Lower lobe of right lung (tissue), 2 donors: ENCODE measurements at regions not wholly inside any gene's neighbourhood (a gene's known extent, or its start where the extent isn't known, plus 50 kb on each side); places are given as distances from the start of the nearest gene placed in this dataset.

Source experiments
- ATAC-seq, 2 donors: fragments of 200-7000 bp; cut with Tn5 transposase; one replicate each; pipeline ENCODE4 v1.9.1; 2020 to 2022; ENCODE audit warnings: mild to moderate bottlenecking in 2 of 2, moderate library complexity in 2 of 2
- DNase-seq: peaks from one replicate; pipeline ENCODE4 v3.0.0-alpha.2; 2020
- H3K27ac ChIP-seq: fragments of 200-600 bp; one replicate; pipeline ENCODE4 v1.8.0; 2022
- H3K27me3 ChIP-seq: fragments of 200-600 bp; one replicate; pipeline ENCODE4 v1.8.0; 2022; ENCODE audit warnings: low read depth
- H3K36me3 ChIP-seq: fragments of 200-600 bp; one replicate; pipeline ENCODE4 v1.8.0; 2022; ENCODE audit warnings: mild to moderate bottlenecking
- H3K4me1 ChIP-seq: fragments of 200-600 bp; one replicate; pipeline ENCODE4 v1.8.0; 2022
- H3K4me3 ChIP-seq: fragments of 200-600 bp; one replicate; pipeline ENCODE4 v1.8.0; 2022; ENCODE audit warnings: mild to moderate bottlenecking
- H3K9me3 ChIP-seq: fragments of 200-600 bp; one replicate; pipeline ENCODE4 v1.8.0; 2022
- CTCF ChIP-seq: fragments of 200-600 bp; IDR thresholded peaks from one replicate; pipeline ENCODE4 v1.8.0; 2022; ENCODE audit warnings: antibody characterized with exemption, mild to moderate bottlenecking
- intact Hi-C: fragments of 100-400 bp; cut with DNase I; formaldehyde crosslinking; loops from one replicate; pipeline ENCODE4 v1.11.0; 2022
- donor health status: DM: no; HTN: yes; CAD: no; lungs with severe emphysema.

- no peak overlapping the region for H3K27ac ChIP-seq
- intact Hi-C loops: no loop called here
- no peaks in the 10 kb centered on the region for H3K36me3 ChIP-seq
- H3K4me3 ChIP-seq: no peak overlapping the region
- TF ChIP-seq CTCF: no peak
- H3K9me3 ChIP-seq: no peaks in the 10 kb centered on the region
- H3K27me3 ChIP-seq: no peaks in the 10 kb centered on the region
- H3K4me1 ChIP-seq: no peaks in the 10 kb centered on the region
- ATAC-seq (no peak), DNase-seq (no peak)
These were observed 97.9 kb downstream of the MAFB start for GRCh38 chr20:40591119-40591518.

DNA sequence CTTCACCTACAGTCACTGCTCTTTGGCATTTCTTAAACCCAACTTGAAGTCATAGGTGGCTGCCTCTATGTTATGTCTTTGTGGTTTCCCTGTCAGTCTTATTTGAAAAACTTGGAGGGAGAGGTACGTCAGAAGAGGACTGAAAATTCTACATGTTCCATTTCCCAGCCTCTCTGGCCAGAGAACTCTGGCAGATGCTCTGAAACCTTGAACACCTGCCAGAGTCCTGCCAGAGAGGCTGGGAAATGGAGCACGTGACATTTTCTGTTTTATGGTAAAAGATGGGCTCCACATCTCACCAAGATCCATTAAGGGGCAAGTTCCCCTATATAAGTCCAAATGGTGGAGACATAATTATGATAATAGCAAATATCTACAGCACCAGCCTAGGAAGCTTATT, 99.5 kb downstream of the MAFB start:
- Histone ChIP-seq H3K27me3 (no peaks in the 10 kb centered on the region), H3K36me3 (no peaks in the 10 kb centered on the region)

GRCh38 chr20:40588891-40589290, 100.1 kb downstream of the MAFB start:
- no peaks in the 10 kb centered on the region for H3K27me3 ChIP-seq
- H3K36me3 ChIP-seq: no peaks in the 10 kb centered on the region
- H3K27ac ChIP-seq: no peak overlapping the region
- no peaks in the 10 kb centered on the region for H3K9me3 ChIP-seq
- TF ChIP-seq CTCF: no peak
- intact Hi-C loops: no loop called here
- ATAC-seq: no peak
- no peak overlapping the region for H3K4me3 ChIP-seq
- peaks cover 8% of the 10 kb centered on the region for H3K4me1 ChIP-seq
- DNase-seq: no peak

More for the DNA sequence above, 99.5 kb downstream of the MAFB start:
- Histone ChIP-seq H3K4me1 (peaks cover 1% of the 10 kb centered on the region), H3K27ac (no peak overlapping the region), H3K4me3 (no peak overlapping the region), H3K9me3 (no peaks in the 10 kb centered on the region)
- no peak for DNase-seq
- ATAC-seq: no peak
- TF ChIP-seq CTCF: no peak
- intact Hi-C loops: no loop called here

- no peak overlapping the region for H3K27ac ChIP-seq
- intact Hi-C loops: no loop called here
- peaks cover 17% of the 10 kb centered on the region for H3K4me1 ChIP-seq
- H3K9me3 ChIP-seq: no peaks in the 10 kb centered on the region
- no peaks in the 10 kb centered on the region for H3K27me3 ChIP-seq
- no peak for ATAC-seq
- no peak overlapping the region for H3K4me3 ChIP-seq
- no peak for TF ChIP-seq CTCF
- no peak for DNase-seq
- H3K36me3 ChIP-seq: no peaks in the 10 kb centered on the region
These were observed 102.0 kb downstream of the MAFB start for GRCh38 chr20:40587038-40587437.

- intact Hi-C loops: no loop called here
- no peak for TF ChIP-seq CTCF
- ATAC-seq (peak; percentile 20 to 40), DNase-seq (no peak)
- Histone ChIP-seq H3K27ac (no peak overlapping the region), H3K9me3 (no peaks in the 10 kb centered on the region), H3K4me3 (no peak overlapping the region), H3K27me3 (no peaks in the 10 kb centered on the region), H3K36me3 (no peaks in the 10 kb centered on the region), H3K4me1 (peaks cover 17% of the 10 kb centered on the region)
These were observed 104.8 kb downstream of the MAFB start for GRCh38 chr20:40584130-40584809.

DNA sequence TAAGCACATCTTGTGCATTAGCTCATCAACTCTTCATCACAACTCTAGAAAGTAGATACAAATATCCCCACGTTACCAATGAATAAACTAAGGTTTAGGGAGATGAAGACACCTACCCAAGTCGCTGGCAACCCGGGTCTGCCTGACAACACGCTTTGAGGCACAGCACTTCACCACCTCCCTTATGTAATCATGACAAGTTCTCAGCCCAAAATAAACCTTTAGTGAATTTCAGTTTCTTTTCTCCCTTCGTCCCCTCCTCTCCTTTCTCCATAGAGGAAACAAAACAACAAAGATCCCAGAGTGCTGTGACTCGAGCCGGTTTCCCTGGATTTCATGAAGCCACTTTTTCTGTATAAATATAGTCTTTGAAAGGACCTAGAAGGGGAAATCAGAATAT, 105.4 kb downstream of the MAFB start:
- no peak for ATAC-seq
- H3K4me3 ChIP-seq: no peak overlapping the region
- no peak for DNase-seq
- intact Hi-C loops: no loop called here
- no peaks in the 10 kb centered on the region for H3K36me3 ChIP-seq
- H3K9me3 ChIP-seq: no peaks in the 10 kb centered on the region
- H3K27me3 ChIP-seq: no peaks in the 10 kb centered on the region
- no peak for TF ChIP-seq CTCF
- peaks cover 17% of the 10 kb centered on the region for H3K4me1 ChIP-seq
- no peak overlapping the region for H3K27ac ChIP-seq
